Keratinocyte (primary cell): ENCODE measurements at regions not wholly inside any gene's neighbourhood (a gene's known extent, or its start where the extent isn't known, plus 50 kb on each side); places are given as distances from the start of the nearest gene placed in this dataset.

Source experiments
- CTCF ChIP-seq, 3 experiments: IDR thresholded peaks in 1 of 3; conservative IDR thresholded peaks in 1 of 3; optimal IDR thresholded peaks in 1 of 3; 2 replicates in 2 of 3; 3 replicates in 1 of 3; pipeline versions ENCODE3 to v1.5.1; 2011; ENCODE audit warnings: low read length in 3 of 3, mild to moderate bottlenecking in 3 of 3, moderate library complexity in 2 of 3, control low read depth in 1 of 3, inconsistent platforms in 1 of 3; ENCODE audit not compliant: insufficient read depth in 2 of 3; ENCODE audit errors: extremely low read depth in 1 of 3
- EZH2 ChIP-seq: IDR thresholded peaks from one replicate; pipeline ENCODE4 v1.6.1; 2012; ENCODE audit warnings: inconsistent platforms, mild to moderate bottlenecking, low read length, moderate library complexity

- TF ChIP-seq CTCF (optimal IDR thresholded peaks at IDR 0.05 in 1 of 3, IDR thresholded peaks at IDR 0.05 in 1 of 3, conservative IDR thresholded peaks at IDR 0.05 in 1 of 3; ENCODE audit: extremely low read depth in 1 of 3, insufficient read depth in 2 of 3, low read length in 3 of 3), result no peak
- TF ChIP-seq EZH2, result no peak
These were observed 595.6 kb downstream of the CAAP1 start for GRCh38 chr9:26296910-26297572.
